HG03558 (cell line): ENCODE measurements at regions not wholly inside any gene's neighbourhood (a gene's known extent, or its start where the extent isn't known, plus 50 kb on each side); places are given as distances from the start of the nearest gene placed in this dataset.

ENCODE experiments used
- ATAC-seq: cut with Tn5 transposase; IDR thresholded peaks from one replicate; pipeline ENCODE4 v1.9.1; 2021; ENCODE audit warnings: moderate number of reproducible peaks; ENCODE audit not compliant: unreplicated experiment; ENCODE audit errors: extremely low read depth

DNA sequence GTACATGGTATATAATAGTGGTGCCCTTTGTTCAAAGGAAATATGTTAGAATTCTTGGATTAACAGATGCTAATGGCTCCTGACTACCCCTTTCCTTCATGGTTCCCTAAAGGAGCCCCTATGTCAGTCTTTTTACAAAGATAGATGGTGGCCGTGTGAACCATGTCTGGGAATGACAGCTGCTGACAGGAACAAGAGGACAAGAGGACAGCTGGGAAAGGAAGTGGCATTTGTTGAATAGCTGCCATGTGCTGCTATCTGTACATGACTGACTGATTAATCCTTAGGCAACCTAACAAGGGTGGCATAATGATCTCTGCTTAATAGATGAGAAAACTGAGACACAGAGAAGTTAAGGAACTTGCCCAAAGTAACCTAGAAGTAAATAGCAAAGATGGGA, 321.7 kb downstream of the ZNF621 start:
- ATAC-seq: no peak

DNA sequence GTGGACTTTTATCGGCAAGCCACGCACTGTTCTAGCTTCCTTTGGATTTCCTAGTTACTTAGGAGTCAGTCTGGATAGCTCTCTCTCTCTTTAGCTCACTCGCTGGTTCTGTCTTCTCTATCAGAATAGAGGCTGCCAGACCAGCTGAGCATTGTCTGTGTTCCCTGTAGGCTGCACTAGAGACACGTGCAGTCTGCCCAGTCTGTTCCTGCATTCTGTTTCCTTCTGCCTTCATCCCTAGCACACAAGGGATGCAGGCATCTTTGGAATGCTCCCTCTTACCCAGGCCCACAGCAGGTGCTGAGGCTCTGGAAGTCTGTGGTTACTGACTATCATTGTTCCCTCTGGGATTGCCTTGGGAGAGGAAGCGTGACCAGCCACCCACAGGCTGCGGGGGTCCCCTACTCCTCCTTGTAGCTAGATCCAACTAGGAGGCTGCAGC, 322.8 kb downstream of the ZNF621 start:
- ATAC-seq: no peak

GRCh38 chr3:40848421-40848820, 323.7 kb downstream of the ZNF621 start:
- ATAC-seq: no peak

DNA sequence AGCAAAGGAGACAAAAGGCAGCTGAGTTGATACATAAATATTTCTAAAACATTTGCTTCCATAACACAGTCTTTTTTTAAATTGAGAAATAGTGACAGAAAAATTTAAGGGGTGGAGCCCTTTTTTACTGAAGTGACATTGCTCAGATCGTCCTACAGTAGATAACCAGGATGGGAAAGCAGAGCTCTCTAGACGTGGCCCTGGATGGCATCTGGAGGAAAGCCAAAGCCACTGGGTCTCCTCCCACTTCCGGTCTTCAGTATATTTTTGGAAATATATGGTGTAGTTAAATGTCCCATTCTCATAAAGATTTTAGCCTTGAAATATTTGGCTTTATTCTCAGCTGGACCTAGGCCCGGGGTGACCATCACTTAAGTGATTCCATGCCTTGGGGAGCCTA, 326.1 kb downstream of the ZNF621 start:
- no peak for ATAC-seq

DNA sequence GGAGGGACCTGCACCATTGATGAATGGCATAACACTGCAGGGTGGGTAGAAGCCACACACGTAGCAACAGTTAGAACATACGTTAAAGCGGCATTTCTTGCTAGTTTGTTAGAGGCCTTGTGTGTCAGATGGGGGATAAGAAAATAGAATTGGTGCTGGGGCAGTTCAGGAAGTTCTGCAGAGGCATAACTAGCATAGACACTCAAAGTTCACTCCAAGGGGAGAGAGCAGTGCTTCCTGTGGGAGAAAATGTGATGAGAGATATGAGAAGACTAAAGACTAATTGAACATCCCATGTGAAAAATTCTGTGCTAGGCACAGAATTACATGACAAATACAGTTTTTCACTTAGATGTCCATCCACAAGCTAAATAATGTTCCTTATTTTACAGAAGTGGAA, 327.1 kb downstream of the ZNF621 start:
- ATAC-seq: no peak

- ATAC-seq: no peak
Observed at GRCh38 chr3:40852712-40853111, 328.0 kb downstream of the ZNF621 start.

- ATAC-seq: no peak
Observed at GRCh38 chr3:40853474-40853873, 328.7 kb downstream of the ZNF621 start.

- ATAC-seq: no peak
Observed at GRCh38 chr3:40855871-40856270, 331.1 kb downstream of the ZNF621 start.

- no peak for ATAC-seq
Observed at GRCh38 chr3:40858364-40859115, 333.8 kb downstream of the ZNF621 start.

- ATAC-seq: no peak
Observed at GRCh38 chr3:40862946-40863345, 336.4 kb upstream of the CTNNB1 start.

DNA sequence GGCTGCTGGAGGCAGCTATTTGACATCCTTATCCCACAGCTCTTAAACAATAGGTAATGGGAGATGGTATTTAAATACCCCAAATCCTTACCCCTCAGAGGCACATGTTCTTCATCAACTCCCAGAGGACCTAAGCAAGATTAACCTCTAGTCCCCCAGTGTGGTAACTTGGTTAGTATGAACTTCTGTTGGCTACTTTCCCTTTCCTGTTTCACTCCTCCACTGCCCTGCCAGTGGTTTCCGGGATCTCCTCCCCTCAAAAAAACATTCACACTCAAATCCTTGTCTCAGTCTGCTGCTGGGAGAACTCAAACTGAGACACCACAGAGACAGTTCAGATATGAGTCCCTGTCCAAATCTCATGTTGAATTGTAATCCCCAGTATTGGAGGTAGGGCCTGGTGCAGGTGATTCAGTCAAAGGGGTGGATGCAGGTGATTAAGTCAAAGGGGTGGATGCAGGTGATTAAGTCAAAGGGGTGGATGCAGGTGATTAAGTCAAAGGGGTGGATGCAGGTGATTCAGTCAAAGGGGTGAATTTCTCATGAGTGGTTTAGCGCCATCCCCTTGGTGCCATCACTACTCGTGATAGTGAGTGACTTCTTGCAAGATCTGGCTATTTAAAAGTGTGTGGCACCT, 335.0 kb upstream of the CTNNB1 start:
- ATAC-seq: no peak

DNA sequence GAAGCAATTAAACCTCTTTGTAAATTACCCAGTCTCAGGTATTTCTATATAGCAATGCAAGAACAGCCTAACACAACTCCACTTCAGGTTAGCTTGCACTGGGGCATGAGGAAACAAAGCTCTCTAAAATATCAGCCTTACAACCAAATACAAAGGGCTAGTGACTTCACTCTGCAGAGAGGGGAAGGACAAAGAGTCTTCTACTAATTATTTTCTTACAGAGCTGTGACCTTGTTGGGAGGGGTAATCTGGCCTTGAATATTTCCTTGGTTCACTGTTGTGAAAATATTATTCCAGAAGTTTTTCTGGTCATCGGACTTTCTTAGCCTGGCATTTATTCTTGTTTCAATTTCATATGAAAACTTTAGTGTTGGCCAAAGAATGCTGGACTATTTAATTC, 334.4 kb upstream of the CTNNB1 start:
- no peak for ATAC-seq

GRCh38 chr3:40867797-40868196, 331.5 kb upstream of the CTNNB1 start:
- no peak for ATAC-seq

GRCh38 chr3:40869013-40869412, 330.3 kb upstream of the CTNNB1 start:
- ATAC-seq: no peak

DNA sequence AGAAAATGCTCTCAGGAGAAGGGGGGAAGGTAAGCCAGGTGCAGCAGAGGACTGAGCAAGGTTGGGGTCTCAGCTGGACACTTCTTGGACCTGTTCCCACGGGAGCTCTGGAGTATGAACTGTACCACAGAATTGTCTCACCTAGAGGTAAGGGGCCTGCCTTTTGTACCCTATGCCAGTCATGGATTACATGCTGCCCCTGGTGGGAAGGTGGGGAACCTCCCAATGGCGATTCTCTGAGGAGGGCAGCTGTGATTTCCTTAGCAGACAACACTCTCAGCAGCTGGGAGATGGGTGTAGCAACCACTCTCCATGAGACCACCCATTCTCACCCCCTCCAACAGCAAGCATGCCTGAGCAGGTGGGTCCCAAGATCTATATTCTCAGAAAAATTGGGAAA, 329.4 kb upstream of the CTNNB1 start:
- no peak for ATAC-seq

- ATAC-seq: no peak
Observed at GRCh38 chr3:40871394-40871793, 327.9 kb upstream of the CTNNB1 start.

DNA sequence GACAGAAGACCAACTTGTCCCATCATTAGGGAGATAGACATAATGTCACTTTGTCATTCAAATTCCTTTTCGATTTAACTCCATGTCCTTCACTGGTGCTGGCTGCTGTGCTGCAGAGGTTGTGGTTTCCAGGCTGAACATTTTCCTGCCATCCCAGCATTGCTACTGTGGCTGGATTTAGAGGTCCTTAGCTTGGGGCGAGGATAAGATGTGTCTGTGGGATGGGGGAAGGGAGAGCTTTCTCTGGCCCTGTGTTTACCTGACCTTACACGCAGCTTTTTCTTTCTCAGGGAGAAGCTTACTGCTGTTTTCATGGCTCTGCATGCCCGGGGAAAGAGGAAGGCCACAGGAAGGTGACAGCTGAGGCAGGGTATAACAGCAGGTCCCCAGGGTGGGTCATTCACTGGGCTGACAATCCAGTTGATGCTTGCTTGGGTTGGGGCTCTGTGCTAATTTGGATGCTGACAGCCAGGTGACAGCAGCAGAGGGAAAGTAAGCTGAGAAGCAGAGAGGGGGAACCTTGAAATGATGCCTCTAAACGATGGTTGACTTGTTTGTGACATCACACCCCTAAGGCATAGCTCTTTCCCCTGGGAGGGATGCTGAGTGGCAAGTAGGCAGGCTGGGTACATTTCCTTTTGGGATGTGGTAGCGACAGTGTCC, 326.9 kb upstream of the CTNNB1 start:
- ATAC-seq: no peak

- no peak for ATAC-seq
Observed at GRCh38 chr3:40873476-40873875, 325.8 kb upstream of the CTNNB1 start.

- ATAC-seq: no peak
Observed at GRCh38 chr3:40873934-40874699, 325.2 kb upstream of the CTNNB1 start.

GRCh38 chr3:40875581-40875980, 323.7 kb upstream of the CTNNB1 start:
- no peak for ATAC-seq

DNA sequence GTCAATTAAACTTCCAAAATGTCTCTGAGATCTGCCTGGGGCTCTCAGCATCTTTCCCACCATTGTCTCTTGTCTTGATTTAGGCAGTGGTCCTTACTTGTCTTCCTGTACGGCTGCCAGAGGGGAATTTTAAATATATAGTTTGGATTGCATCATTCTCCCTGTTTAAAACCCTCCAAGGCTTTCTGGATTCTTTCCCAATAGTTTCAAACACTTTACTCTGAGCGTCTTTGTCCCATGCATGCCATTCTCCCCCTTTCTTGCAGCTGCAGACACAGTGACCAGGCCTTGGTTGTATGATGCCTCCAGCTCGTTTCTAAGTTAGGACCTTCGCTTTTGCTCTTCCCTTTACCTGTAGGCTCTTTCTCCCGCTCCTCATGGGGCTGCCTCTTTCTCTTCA, 323.3 kb upstream of the CTNNB1 start:
- no peak for ATAC-seq
